ENCODE measurements at regions not wholly inside any gene's neighbourhood (a gene's known extent, or its start where the extent isn't known, plus 50 kb on each side); places are given as distances from the start of the nearest gene placed in this dataset.

GRCh38 chr1:219798283-219799030, 129.9 kb downstream of the SLC30A10 start:
- DNase-seq = no peak

GRCh38 chr1:219797683-219798082, 130.7 kb downstream of the SLC30A10 start:
- DNase-seq = no peak

- no peak for DNase-seq
Measured at GRCh38 chr1:219797009-219797408, 131.3 kb downstream of the SLC30A10 start.

GRCh38 chr1:219795363-219795917, 132.9 kb downstream of the SLC30A10 start:
- no peak for DNase-seq

GRCh38 chr1:219794085-219794743, 134.1 kb downstream of the SLC30A10 start:
- DNase-seq = no peak

GRCh38 chr1:219792337-219793021, 135.9 kb downstream of the SLC30A10 start:
- DNase-seq = no peak

GRCh38 chr1:219791766-219792165, 136.6 kb downstream of the SLC30A10 start:
- DNase-seq = no peak

- no peak for DNase-seq
Measured at GRCh38 chr1:219790834-219791615, 137.3 kb downstream of the SLC30A10 start.

GRCh38 chr1:219788700-219789099, 139.7 kb downstream of the SLC30A10 start:
- DNase-seq = no peak

GRCh38 chr1:219788091-219788490, 140.3 kb downstream of the SLC30A10 start:
- no peak for DNase-seq

GRCh38 chr1:219784660-219785381, 143.5 kb downstream of the SLC30A10 start:
- DNase-seq = no peak

- DNase-seq = no peak
Measured at GRCh38 chr1:219783605-219784235, 144.6 kb downstream of the SLC30A10 start.

- no peak for DNase-seq
Measured at GRCh38 chr1:219782929-219783328, 145.4 kb downstream of the SLC30A10 start.

- DNase-seq = no peak
Measured at GRCh38 chr1:219782311-219782710, 146.0 kb downstream of the SLC30A10 start.

- DNase-seq = no peak
Measured at GRCh38 chr1:219781491-219781890, 146.9 kb downstream of the SLC30A10 start.

- DNase-seq = no peak
Measured at GRCh38 chr1:219778793-219779369, 149.5 kb downstream of the SLC30A10 start.

- no peak for DNase-seq
Measured at GRCh38 chr1:219778110-219778509, 150.2 kb downstream of the SLC30A10 start.

- no peak for DNase-seq
Measured at GRCh38 chr1:219774386-219774785, 154.0 kb downstream of the SLC30A10 start.

- DNase-seq = no peak
Measured at GRCh38 chr1:219773775-219774174, 154.6 kb downstream of the SLC30A10 start.

GRCh38 chr1:219773110-219773509, 155.2 kb downstream of the SLC30A10 start:
- no peak for DNase-seq
